ENCODE measurements at regions not wholly inside any gene's neighbourhood (a gene's known extent, or its start where the extent isn't known, plus 50 kb on each side); places are given as distances from the start of the nearest gene placed in this dataset.
"Not testable (repeated sequence)": the region's sequence is repeated elsewhere in the genome, so short reads cannot be mapped to it uniquely, and the experiment has no call there.

DNA sequence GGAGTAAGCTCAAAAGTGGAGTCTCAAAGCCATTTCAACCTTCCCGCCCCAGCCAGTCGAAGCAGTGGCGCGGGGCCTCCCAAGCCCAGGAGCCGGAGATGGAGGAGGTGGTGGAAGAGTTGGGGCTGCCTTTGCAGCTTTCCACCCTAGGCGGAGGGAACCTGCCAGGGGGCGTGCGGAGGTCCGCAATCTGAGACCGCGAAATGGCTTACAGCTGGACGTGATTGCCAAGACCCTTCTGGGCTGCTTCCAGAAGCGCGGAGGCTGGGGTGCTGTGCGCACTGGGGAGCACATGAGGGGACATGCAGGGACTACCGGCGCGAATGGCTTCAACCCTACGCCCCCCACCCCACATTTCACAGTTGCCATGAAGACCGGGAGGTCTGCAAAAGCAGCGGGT is 86.2 kb downstream of the PRR15 start:
- no peak for DNase-seq (ENCODE audit: low read depth)

DNA sequence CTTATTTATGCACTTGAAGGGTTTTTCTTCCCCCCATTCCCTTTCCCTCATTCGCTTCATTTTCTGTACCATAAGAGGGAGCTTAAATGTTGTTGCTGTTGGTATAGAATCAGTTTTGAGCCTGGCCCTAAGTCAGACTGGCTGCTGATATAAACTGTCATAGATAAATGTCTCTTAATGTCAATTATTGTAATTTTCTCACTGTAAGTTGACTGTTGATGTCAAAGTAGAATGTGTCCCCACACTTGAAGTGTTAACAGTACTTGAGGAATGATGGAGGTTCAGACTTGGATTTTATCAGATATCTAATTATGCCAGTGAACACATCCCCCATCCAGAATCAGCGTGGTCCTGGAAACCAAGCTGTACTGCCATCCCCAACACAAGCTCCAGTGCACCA is 87.8 kb downstream of the PRR15 start:
- no peak for DNase-seq (ENCODE audit: low read depth)

DNA sequence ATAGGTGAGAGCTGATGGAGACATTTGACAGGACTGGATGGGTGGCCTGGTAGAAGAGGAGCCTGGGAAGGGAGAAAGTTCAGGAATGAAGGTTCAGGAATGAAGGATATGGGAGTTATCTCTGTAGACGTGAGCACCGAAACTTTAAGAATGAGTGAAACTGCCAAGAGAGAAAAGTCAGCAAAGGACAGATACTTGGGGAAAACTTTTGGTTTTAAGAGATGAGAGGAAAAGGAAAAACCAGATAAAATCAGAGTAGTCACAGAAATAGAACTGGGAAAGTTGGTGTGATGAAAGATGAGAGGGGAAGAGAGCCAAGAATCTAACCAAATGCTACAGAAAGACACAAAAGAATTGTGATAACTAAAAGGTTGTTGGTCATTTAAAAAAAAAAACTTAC is 88.9 kb downstream of the PRR15 start:
- DNase-seq (ENCODE audit: low read depth), result no peak

DNA sequence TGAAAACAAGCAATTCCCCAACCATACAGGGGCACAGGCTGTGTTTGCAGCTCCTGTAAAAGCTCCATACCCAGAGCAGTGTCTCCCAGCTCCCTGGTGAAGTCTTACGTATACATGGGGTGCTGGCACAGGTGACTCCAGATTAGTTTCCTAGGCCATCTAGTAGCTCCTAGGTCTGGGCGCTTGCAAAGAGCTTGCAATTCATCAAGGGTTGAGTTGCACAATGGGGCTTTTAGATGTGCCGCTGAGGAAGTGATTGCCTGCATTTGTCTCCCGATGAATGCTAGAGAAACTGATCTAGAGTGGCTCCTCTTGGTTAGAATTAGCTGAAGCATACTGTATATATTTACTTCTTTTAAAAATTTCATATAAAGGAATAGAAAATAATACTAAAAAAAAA is 90.7 kb downstream of the PRR15 start:
- DNase-seq (ENCODE audit: low read depth), result not testable (repeated sequence)

DNA sequence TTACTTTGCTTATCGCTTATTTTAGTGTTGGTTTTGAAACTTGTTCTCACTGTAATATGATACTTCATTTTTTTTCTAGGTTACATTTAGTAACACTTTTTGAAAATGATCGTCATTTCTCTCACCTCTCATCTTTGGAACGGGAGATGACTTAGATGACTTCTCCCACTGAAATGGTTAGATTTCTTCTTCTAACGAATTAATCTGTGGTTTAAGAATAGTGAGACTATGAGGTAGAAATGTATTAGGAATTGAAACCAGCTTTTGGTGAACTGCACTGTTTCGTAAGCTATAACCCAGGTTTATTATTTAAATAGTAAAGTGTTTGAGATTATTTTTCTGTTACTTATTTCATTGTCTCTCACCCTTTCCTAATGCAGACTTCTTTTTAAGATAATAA is 93.7 kb downstream of the PRR15 start:
- DNase-seq (ENCODE audit: low read depth), result no peak

DNA sequence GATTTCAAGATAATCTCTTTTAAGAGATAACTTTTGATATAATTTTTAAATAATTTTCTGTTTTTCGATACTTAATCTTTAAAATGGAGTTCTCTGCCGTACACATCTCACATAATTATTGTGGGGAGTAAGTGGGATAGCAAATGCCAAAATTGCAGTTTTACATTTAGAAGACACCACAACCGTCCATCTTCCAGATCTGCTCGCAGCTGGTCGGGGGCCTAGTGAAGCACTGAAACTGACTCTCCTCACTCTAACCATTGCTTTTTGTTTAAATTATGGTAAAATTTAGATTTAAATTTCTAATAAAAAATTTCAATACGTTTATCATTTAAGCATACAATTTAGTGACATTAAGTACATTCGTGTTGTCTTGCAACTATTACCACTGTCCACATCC is 94.2 kb downstream of the PRR15 start:
- DNase-seq (ENCODE audit: low read depth), result no peak

DNA sequence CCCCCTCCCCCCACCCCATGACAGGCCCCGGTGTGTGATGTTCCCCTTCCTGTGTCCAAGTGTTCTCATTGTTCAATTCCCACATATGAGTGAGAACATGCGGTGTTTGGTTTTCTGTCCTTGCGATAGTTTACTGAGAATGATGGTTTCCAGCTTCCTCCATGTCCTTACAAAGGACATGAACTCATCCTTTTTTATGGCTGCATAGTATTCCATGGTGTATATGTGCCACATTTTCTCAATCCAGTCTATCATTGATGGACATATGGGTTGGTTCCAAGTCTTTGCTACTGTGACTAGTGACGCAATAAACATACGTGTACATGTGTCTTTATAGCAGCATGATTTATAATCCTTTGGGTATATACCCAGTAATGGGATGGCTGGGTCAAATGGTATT is 95.6 kb downstream of the PRR15 start:
- not testable (repeated sequence) for DNase-seq (ENCODE audit: low read depth)

DNA sequence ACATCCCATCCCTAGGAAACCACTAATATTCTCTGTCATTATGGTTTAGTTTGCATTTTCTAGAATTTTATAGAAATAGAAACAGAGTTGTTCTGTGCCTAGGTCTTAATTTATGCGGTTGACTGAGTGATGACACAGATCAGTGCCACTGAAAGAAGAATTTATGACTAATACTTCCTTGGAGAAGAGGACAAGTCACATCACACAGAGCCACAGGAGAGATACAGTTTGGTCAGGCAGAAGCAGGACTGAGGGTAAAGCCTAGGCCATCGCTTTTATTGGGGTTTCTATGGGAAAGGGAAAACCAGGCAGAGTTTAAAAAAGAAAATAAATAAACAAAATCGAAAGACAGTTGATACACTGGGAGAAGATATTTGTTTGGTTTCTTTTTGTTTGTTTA is 99.3 kb downstream of the PRR15 start:
- DNase-seq (ENCODE audit: low read depth), result not testable (repeated sequence)

DNA sequence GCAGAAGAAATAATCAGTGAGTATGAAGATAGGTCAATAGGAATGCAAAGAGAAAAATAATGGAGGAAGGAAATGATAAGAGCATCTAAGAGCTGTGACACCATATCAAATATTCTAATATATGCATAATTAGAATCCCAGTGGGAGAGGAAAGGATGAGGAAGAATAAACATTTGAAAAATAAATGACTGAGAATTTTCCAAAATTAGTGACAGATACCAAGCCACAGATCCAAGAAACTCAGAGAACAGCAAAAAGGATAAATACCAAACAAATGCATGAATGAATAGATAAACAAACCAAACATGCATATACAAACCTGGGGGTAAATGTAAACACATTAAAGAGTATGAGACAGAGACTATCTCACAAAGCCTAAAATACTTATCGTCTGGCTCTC is 101.4 kb downstream of the PRR15 start:
- not testable (repeated sequence) for DNase-seq (ENCODE audit: low read depth)

DNA sequence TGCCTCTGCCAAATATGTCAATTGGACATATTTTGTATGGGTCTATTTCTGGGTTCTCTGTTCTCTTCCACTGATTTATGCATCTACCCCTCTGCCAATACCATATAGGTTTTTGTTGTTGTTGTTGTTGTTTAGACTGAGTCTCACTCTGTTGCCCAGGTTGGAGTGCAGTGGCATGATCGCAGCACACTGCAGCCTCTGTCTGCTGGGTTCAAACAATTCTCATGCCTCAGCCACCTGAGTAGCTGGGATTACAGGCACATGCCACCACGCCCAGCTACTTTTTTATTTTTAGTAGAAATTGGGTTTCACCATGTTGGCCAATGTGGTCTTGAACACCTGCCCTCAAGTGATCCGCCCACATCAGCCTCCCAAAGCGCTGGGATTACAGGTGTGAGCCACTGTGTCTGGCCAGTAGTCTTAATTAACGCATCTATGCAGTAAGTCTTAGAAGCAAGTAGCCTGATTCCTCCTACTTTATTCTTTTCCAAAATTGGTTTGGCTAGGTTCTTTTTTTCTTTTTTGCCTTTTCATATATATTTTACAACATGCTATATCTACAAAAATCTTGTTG is 103.5 kb downstream of the PRR15 start:
- DNase-seq (ENCODE audit: low read depth), result not testable (repeated sequence)

DNA sequence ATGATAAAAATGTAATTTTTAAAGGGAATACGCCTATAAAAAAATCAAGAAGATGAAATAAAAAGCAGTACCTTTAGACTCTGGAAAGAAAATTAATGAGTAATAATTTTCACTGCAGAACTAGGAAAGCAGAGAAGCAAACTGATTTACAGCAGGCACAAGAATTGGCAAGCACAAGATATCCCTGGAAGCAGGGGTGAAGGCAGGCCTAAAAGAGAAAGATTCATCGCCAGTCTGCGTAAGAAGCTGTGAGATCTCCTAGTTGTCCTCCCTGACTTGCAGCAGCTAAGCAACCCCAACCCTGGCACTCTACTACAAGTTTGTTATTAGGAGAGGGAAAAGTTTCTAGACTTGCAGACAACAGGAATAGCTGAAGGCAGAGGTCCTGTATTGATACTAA is 107.7 kb downstream of the PRR15 start:
- DNase-seq (ENCODE audit: low read depth), result not testable (repeated sequence)

DNA sequence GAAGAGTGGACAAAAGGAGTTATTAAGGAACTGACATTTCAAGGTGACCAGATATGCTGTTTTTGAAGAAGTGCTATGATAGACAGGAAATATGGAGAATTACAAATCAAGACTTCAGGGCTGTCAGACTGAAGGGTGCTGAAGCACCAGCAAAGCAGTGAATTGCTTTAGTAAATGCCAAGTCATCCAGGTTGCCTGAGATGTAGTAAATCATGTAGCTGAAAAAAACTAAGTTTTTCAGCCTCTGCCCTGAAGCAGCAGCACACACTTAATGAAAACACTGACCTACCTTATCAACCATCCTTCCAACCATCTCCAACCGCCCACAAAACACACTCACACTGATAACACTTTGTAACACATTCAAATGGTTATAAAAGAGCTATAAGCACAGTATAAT is 110.0 kb downstream of the PRR15 start:
- DNase-seq (ENCODE audit: low read depth), result not testable (repeated sequence)

DNA sequence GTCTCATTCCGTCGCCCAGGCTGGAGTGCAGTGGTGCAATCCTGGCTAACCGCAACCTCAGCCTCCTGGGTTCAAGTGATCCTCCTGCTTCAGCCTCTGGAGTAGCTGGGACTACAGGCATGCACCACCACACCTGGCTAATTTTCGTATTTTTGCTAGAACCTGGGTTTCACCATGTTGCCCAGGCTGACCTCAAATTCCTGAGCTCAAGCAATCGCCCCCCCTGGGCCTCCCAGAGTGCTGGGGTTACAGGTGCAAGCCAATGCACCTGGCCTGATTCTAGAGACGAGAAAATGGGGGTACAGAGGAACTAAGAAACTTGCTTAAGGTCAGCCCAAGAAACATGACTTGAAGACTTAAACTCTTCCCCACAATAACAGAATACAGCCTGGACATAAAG is 111.0 kb downstream of the PRR15 start:
- not testable (repeated sequence) for DNase-seq (ENCODE audit: low read depth)

DNA sequence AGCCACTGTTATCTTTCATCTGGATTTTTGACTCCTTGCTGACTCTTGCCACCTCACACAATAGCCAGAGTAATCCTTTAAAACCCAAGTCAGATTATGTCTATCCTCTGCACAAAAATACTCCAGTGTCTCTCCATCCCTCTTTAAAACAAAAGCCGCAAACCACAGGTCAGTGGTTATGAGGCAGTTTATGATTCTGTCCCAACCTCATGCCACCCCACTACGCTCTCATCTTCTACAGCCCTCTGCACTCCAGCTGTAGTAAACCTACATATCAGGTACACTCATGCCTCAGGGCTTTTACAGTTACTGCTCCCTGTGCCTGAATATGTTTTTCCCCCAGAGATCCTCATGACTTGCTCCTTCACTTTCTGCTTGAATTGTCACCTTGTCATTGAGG is 113.6 kb downstream of the PRR15 start:
- DNase-seq (ENCODE audit: low read depth), result not testable (repeated sequence)

DNA sequence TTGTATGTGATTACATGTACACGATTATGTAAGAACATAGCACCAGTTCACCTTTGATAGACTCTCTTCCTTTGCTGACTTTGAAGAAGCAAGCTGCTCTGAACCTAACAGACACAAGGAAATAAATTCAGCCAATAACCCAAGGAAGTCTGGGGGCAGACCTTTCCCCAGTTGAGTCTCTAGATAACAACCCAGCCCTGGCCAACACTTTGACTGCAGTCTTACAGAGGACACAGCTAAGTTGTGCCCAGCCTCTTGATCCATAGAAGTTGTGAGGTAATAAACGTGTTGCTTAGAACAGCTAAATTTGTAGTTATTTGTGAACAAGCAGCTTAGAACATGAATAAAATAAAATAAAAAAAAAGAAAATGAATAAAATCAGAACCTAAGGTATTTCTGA is 116.3 kb downstream of the PRR15 start:
- DNase-seq (ENCODE audit: low read depth), result not testable (repeated sequence)

DNA sequence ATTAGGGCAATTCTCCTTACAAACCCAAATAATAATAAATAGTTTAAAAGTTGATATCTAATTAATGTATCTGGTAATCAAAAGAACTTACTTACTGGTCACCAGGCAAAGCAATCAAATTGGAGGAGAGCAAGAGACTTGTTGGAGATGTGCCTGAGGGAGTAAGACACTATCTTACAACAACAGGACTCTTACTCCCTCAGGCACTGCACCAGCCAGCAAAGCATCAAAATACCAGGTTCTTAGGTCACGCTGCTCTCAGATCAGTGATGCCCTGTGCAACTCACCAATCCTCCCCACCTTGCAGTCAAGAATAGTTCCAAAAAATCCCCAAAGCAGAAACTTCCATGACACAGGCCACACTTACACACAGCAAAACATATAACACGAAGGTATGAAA is 117.0 kb downstream of the PRR15 start:
- DNase-seq (ENCODE audit: low read depth), result not testable (repeated sequence)

DNA sequence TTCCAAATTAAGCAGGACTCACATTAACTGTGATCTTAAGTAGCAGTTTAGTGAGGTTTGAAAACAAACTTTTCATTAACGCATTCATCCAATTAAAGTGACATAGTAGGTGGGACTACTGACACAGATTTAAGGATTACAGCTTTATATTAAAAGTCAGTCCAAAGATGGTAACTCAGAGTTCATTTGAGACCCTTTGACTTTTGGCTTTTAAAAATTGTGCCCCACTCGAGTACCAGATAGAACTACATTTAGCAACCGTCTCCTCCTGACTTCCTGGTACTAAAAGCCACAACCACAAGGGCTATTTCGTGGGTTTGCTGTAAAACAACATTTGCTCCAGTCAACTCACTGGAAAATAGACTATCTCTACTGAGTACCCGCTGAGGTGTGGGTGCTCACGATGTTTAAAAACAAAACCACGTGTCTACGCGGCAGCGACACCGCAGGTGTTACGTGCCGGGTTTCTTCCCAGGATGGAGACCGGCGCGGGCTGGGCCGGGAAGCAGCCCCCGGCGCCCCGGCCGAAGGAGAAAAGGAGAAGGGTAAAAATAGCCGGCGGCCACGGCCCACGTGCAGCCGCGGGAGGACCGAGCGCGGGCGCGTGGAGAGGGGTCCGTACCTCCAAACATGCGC is 120.6 kb downstream of the PRR15 start:
- not testable (repeated sequence) for DNase-seq (ENCODE audit: low read depth)

DNA sequence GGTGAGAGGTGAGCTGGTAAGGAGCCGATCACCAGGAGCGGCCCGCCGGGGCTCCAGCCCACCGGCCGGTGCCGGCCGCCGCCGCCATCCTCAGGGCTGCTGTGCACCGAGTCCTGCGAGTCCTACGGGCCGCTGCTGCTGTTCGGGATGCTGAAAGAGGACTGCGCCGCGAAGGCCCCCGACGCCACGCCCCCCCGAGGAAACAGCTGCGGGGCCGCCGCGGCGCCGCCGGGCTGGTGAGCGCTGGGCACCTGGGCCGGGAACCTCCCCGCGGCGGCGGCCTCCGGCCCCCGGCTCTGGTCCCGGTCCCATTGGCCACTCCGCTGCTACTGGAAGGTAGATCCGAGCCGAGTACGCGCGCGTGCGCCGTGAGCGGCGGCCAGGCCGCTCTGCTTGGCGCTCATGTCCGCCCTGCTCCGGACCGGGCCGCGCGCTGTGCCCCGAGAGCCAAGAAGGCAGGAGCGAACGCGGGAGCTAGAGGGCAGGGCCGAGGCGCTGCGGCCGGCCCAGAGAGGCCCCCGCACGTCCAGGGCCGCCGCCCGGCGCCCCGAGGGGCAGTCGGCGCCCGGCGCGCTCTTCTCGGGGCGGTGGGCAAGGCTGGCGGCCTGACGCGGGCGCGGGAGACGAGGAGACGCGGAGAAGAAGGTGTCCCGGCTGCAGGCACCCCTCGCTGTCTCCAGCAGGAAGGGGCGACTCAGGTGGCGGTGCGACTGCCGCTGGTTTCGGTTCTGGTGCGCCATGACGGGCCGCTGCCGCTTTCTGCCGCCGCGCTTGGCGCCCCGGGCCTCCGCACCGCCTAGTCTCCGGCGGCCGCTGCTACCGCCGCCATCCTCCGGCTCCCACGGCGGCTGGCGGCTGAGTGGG is 121.3 kb upstream of the WIPF3 start:
- DNase-seq (ENCODE audit: low read depth), result peak; percentile 43

DNA sequence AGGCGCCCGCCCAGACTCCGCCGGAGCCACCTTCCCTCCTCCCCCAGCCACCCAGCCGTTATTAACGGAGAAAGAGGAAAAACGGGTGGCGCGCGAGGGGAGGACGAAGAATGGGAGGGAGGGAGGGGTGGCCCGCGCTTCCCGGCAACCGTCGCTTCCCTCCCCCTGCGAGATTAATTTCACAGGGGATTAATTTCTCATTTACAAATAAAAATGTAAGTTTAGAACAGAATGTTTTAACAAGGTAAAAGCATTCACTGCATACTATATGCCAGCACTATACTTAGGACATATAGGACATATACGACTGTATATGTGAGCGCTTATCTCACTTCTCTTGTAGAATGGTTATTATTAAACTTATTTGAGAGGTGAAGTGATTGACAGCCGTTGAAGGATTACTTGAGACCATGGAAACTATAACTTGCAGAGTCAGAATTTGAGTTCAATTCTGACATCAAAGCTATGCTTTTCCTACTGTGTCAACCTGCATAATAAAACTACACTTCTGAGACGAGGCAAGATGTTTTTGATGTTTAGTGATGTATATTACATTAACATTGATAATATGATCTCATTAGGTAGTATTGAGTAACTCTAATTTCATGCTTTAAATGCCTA is 120.5 kb upstream of the WIPF3 start:
- DNase-seq (ENCODE audit: low read depth), result not testable (repeated sequence)

DNA sequence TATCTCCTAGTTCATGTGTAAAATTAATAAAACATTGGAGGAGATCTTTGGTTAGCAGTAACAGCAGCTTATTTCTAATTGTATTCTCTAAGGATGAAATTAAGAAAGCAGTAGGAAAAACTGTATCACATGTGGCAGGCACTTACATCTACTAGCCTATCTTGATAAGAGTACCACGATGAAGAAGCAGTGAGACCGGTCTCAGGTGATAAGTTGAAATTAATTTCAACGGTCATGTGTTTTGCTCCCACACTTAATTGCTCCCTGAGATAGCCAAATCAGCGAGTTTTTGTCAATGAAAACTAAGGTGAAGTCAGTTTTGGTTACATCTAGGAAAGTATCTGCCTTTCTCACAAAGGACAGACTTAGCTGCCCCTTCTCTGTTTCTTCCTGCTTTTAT is 115.8 kb upstream of the WIPF3 start:
- DNase-seq (ENCODE audit: low read depth), result not testable (repeated sequence)

DNA sequence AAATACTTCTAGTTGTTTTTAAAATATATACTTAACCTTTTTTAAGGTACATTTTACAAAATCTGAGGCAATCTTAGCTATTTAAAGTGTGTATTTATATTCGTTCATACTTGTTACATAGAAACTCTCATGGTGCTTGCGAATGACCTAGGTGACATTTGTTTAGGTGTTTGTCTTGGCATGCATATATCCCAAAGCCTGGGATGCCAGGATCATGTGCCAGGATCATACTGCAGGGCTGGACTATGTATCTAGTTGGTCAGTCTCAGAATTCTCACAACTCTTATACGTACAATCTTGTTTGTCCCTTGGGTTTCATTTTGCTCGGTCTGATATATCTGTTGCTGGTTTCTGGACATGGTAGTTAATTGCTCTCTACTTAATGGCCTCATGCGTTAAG is 109.9 kb upstream of the WIPF3 start:
- DNase-seq (ENCODE audit: low read depth), result not testable (repeated sequence)

DNA sequence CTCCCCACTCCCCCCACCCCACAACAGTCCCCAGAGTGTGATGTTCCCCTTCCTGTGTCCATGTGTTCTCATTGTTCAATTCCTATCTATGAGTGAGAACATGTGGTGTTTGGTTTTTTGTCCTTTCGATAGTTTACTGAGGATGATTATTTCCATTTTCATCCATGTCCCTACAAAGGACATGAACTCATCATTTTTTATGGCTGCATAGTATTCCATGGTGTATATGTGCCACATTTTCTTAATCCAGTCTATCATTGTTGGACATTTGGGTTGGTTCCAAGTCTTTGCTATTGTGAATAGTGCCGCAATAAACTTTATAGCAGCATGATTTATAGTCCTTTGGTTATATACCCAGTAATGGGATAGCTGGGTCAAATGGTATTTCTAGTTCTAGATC is 106.6 kb upstream of the WIPF3 start:
- not testable (repeated sequence) for DNase-seq (ENCODE audit: low read depth)

DNA sequence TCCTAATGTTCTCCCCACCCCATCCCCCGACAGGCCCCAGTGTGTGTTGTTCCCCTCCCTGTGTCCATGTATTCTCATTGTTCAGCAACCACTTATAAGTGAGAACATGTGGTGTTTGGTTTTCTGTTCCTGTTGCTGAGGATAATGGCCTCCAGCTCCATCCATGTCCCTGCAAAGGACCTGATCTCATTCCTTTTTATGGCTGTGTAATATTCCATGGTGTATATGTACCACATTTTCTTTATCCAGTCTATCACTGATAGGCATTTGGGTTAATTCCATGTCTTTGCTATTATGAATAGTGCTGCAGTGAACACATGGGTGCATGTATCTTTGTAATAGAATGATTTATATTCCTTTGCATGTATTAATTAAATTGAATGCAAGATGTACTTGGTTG is 104.8 kb upstream of the WIPF3 start:
- DNase-seq (ENCODE audit: low read depth), result not testable (repeated sequence)
